ENCODE measurements at regions not wholly inside any gene's neighbourhood (a gene's known extent, or its start where the extent isn't known, plus 50 kb on each side); places are given as distances from the start of the nearest gene placed in this dataset.

DNA sequence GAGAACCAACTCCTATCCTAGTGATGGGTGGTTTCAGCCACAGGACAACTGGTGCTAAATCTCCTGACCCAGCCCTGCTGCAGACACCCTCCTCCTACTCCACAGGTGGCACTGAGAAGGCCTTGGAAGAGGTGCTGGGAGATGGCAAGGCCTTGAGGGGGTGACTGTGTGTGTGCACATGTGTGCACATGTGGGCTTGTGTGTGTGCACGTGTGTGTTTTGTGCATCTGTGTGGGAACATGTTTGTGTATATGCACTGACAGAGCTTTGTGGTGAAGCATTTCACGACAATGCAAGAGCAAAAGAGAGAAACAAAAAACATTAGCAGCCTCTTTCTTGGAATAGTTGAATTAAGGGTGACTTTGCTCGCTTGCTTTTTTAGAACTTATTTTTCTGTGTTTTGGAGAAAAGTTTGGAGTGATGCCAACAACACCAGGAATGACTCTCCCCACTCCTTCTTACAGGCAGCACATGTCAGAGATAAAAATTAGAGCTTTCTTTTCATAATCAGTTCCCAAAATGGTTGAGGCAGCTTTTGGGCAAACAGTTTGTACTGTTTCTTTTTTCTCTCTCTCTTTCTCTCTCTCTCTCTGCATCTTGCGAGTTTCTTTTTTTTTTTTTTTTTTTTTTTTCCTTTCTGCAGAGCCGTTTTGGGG lies 69.5 kb downstream of the SEC61G start:
- no peak for TF ChIP-seq CTCF (IDR thresholded peaks at IDR 0.05)
- TF ChIP-seq POLR2A (IDR thresholded peaks at IDR 0.05) = no peak
- intact Hi-C loops (cut with DNase I) = no loop called here
- H3K27ac ChIP-seq = no peak overlapping the region
- H3K9me3 ChIP-seq = no peaks in the 10 kb centered on the region
- DNase-seq (no peak), ATAC-seq (no peak)
- no peaks in the 10 kb centered on the region for H3K27me3 ChIP-seq
- 53 to 60% methylated on average over 5 of the region's 5 CpGs for WGBS, 2 donors
- no peaks in the 10 kb centered on the region for H3K4me1 ChIP-seq
- H3K4me3 ChIP-seq = no peak overlapping the region
- no peaks in the 10 kb centered on the region for H3K36me3 ChIP-seq (replicated peaks in 1 of 2; ENCODE audit: insufficient read depth in 1 of 2, low read depth in 2 of 2)

- Histone ChIP-seq H3K27ac (no peak overlapping the region), H3K27me3 (no peaks in the 10 kb centered on the region), H3K4me1 (no peaks in the 10 kb centered on the region), H3K36me3 (replicated peaks in 1 of 2; ENCODE audit: insufficient read depth in 1 of 2, low read depth in 2 of 2) (no peaks in the 10 kb centered on the region), H3K4me3 (no peak overlapping the region), H3K9me3 (no peaks in the 10 kb centered on the region)
- intact Hi-C loops (cut with DNase I) = no loop called here
- DNase-seq (no peak), ATAC-seq (no peak)
- WGBS, 2 donors = 63 to 76% methylated on average over 5 of the region's 5 CpGs
- TF ChIP-seq POLR2A (IDR thresholded peaks at IDR 0.05) (no peak), CTCF (IDR thresholded peaks at IDR 0.05) (no peak)
Observed at GRCh38 chr7:54687462-54688212, 71.4 kb downstream of the SEC61G start.

- DNase-seq (no peak), ATAC-seq (no peak)
- H3K27me3 ChIP-seq = no peaks in the 10 kb centered on the region
- 57 to 61% methylated on average over 4 of the region's 4 CpGs for WGBS, 2 donors
- TF ChIP-seq POLR2A (IDR thresholded peaks at IDR 0.05) (no peak), CTCF (IDR thresholded peaks at IDR 0.05) (no peak)
- H3K9me3 ChIP-seq = no peaks in the 10 kb centered on the region
- no peaks in the 10 kb centered on the region for H3K4me1 ChIP-seq
- H3K4me3 ChIP-seq = no peak overlapping the region
- intact Hi-C loops (cut with DNase I) = no loop called here
- H3K36me3 ChIP-seq (replicated peaks in 1 of 2; ENCODE audit: insufficient read depth in 1 of 2, low read depth in 2 of 2) = no peaks in the 10 kb centered on the region
- no peak overlapping the region for H3K27ac ChIP-seq
Observed at GRCh38 chr7:54680377-54681005, 78.5 kb downstream of the SEC61G start.

GRCh38 chr7:54679490-54679817 lies 79.6 kb downstream of the SEC61G start:
- H3K4me3 ChIP-seq = no peak overlapping the region
- no peak overlapping the region for H3K27ac ChIP-seq
- intact Hi-C loops (cut with DNase I) = no loop called here
- ATAC-seq (no peak), DNase-seq (no peak)
- WGBS, 2 donors = 90 to 93% methylated on average over 5 of the region's 5 CpGs
- no peaks in the 10 kb centered on the region for H3K4me1 ChIP-seq
- no peaks in the 10 kb centered on the region for H3K9me3 ChIP-seq
- no peak for TF ChIP-seq POLR2A (IDR thresholded peaks at IDR 0.05)
- TF ChIP-seq CTCF (IDR thresholded peaks at IDR 0.05) = no peak
- no peaks in the 10 kb centered on the region for H3K27me3 ChIP-seq
- no peaks in the 10 kb centered on the region for H3K36me3 ChIP-seq (replicated peaks in 1 of 2; ENCODE audit: insufficient read depth in 1 of 2, low read depth in 2 of 2)
